GM18498 (cell line): ENCODE measurements at regions not wholly inside any gene's neighbourhood (a gene's known extent, or its start where the extent isn't known, plus 50 kb on each side); places are given as distances from the start of the nearest gene placed in this dataset.

Source experiments
- ATAC-seq: cut with Tn5 transposase; IDR thresholded peaks from one replicate; pipeline ENCODE4 v1.9.1; 2021; ENCODE audit warnings: mild to moderate bottlenecking, moderate library complexity; ENCODE audit not compliant: unreplicated experiment

- ATAC-seq = no peak
These were observed 127.3 kb downstream of the DLL1 start for GRCh38 chr6:170163405-170164170.

GRCh38 chr6:170162775-170163404 is 128.0 kb downstream of the DLL1 start:
- ATAC-seq = no peak

GRCh38 chr6:170162011-170162774 is 128.7 kb downstream of the DLL1 start:
- no peak for ATAC-seq

DNA sequence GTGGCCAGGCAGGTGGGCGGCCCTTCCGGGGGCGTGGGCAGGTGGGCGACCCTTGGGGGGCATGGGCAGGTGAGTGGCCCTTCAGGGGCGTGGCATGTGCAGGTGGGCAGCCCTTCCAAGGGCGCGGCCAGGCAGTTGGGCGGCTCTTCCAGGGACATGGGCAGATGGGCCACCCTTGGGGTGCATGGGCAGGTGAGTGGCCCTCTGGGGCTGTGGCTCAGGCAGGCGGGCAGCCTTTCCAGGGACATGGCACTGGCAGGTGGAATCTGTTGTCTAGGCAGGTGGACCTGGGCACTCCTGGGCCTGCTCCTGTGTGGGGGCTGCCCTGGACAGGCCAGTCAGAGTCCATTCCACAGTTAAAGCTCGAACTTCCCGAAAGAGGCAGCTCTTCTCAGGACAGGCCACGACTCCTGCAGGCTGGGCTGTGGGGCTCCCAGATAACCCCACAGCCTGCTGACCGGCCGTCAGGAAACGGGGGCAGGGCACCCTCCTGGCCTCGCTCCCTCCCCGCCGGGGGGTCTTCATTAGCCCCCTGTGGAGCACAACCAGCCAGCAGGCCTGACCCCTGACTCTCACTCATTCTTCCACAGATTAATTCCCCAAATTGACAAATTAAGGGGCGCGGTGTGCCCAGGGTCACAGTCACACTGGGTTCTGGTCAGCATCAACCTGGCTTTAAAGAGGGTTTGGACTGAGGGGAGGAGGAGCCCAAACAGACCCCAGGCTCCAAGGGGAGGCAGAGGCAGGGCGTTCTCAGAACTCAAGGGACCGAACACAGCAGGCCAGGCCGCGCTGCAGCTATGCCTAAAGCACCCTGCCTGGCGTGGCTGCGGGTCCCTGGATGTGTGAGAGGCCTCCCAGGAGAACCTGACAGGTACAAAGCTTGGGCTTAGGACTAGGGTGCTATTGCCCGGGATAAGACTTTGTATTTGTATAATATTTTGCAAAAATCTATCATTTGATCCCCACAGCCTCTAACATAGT is 130.0 kb downstream of the DLL1 start:
- ATAC-seq = no peak

- ATAC-seq = no peak
These were observed 130.7 kb downstream of the DLL1 start for GRCh38 chr6:170160031-170160627.

DNA sequence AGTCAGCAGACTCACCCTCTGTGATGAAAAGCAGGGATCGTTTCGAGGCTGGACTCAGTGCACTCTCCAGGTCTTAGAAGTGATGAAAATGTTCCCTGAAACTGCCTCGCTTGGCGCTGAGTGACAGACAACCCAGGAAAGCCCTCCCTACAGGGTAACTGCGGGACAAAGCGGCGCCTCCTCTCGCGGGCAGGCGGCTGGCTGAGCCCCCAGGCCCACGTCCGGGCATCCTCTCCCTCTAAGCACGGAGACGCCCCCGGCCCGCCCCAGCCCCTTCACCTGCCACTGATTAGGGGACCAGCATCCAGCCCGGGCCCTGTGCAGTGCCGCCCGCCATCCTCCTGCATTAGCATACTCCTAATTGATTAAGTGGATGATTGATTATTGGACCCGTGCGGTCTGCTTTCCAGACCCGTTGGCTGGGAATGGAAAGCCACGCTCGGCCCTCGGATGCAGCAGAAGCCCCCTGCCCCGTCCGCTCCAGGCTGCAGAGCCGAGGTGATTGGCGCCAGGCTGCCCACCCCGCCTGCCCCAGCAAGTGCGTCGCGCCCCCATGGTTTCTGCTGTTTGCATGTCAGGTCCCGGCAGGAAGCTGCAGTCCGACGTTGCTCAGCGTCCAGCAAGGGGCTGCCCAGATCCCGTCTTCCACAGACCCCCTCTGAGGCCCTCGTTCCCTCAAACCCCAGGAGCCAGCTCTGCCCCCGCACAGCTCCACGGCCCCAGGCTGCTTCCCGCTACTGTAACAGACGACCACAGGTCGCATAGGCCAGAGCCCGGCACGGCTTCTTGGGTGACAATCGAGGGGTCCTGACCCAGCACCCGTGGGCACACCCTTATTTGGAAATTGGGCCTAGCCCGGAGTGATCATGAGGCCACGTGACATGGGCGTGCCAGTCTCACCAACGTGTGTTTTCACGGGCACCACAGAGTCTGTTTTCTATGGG is 131.6 kb downstream of the DLL1 start:
- ATAC-seq = no peak

DNA sequence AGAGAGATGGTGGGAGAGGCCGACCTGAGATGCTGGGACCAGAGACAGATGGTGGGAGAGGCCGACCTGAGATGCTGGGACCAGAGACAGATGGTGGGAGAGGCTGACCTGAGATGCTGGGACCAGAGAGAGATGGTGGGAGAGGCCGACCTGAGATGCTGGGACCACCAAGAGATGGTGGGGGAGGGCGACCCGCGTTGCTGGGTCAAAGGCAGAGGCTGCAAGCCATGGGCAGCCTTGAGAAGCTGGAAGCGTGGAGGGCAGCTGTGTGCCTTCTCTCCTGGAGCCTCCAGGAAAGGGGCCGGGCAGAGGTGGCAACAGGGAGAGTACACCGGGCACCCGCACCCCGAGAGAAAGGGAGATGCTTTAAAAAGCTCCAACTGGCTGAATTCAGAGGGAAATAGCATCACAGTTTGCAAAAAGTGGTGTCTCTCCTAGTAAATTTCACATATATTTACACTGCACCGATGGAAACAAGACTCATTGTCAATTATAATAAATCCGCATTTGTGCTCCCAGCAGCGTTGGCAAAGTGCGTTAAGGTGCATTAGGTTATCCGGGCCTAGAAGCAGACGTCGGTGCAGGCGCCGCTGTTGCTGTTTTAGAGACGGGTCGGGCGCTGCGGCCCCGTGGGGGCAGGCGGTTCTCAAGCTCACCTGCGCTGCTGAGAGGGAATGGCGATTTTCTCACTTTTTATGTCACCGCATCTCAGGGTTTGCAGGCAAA is 132.4 kb downstream of the DLL1 start:
- no peak for ATAC-seq

DNA sequence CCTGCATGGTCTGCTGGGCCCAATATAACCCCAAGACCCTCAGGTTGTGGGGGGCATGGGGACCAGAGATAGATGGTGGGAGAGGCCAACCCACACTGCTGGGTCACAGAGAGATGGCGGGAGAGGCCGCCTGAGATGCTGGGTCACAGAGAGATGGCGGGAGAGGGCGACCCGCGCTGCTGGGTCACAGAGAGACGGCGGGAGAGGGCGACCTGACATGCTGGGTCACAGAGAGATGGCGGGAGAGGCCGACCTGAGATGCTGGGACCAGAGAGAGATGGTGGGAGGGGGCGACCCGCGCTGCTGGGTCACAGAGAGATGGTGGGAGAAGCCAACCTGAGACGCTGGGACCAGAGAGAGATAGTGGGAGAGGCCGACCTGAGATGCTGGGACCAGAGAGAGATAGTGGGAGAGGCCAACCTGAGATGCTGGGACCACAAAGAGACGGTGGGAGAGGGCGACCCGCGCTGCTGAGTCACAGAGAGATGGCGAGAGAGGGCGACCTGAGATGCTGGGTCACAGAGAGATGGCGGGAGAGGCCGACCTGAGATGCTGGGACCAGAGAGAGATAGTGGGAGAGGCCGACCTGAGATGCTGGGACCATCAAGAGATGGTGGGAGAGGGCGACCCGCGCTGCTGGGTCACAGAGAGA is 133.2 kb downstream of the DLL1 start:
- ATAC-seq = no peak

DNA sequence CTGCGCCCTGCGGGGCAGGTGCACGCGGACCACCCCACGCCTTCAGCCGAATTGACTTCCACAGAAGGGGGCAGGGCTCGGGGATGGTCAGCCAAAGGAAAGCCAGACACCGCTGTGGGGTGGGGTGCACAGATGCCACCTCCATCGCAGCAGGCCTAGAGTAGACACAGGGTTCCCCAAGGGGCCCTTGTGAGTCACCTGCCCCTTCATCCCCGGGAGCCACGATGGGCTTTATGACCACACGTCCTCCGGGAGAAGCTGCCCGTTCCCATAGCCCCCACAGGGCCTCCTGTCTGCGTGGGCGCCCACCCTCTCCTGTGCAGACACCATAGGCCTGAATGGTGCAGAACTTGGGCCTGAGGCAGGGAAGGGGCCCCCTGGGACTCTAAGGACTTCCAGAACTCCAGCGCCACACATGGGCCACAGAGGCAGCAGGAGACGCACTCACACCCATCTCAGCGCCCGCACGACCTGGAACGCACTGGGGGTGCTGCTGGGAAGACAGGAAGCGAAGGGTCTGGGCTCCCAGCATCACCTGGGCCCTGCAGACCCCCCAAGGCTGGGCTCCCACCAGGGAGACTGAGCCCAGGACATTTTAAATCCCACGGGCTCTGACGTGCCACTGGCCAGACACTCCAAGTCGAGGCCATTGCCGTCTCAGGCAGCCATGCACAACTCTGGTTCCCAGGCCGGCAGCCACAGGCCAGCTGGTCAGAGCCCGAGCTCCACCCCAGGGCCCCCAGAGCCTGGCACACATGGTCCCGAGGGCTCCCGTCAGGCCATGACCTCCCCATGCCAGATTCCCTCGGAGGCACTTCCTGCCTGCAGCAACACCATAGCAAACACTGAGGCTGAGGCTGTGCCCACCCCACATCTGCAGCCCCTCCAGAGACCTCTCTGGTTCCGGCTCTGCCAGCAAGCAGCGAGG is 134.2 kb downstream of the DLL1 start:
- ATAC-seq = no peak

DNA sequence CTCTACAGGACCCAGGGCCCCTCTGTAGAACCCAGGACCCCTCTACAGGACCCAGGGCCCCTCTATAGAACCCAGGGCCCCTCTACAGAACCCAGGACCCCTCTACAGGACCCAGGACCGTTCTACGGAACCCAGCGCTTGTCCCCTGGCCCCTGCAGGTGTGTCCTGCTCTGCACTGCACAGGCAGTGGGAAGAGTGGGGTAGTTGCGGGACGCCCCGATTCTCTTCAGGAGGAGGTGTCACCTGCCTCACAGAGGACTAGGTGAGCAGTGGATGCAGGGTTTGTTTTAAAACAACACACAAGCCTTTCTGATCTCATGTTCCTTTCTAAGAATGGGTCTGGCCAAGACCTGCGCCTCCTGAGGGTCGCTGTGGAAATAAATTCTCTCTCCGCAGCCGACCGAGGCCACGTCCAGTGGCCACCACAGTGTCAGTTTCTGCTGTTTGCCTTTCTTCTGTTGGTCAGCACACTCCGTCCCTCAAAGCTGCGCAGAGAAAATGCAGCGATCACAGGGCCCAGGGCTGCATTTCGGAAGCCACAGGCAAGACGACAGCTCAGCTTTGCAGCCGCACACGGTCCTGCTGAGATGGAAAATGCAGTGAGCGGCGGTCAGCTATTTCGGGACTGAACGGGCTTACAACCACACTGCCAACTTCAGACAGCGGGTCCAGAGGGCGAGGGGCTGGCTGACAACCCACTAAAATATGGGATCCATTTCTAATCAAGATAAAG is 135.2 kb downstream of the DLL1 start:
- ATAC-seq = no peak

GRCh38 chr6:170153436-170154319 is 137.2 kb downstream of the DLL1 start:
- ATAC-seq = no peak

DNA sequence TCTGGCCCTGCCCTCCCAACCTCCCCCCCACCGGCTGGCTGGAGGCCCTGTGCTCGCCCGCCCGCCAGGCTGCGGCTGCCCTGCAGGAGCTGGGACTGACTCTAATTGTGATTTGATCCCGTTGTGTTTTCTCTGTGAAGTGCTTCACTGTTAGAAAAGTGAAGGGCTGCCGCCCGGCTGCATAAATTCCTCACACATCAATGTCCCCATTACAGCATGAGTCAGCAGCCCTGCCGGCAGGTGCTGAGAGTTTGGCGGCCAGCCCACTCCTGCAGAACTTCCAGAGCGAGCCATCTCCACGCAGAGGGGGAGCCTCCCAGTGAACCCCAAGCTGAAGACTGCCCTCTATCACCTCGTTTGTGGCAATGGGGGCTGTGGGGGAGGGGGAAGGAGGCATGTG is 137.9 kb downstream of the DLL1 start:
- no peak for ATAC-seq

GRCh38 chr6:170152124-170152926 is 138.6 kb downstream of the DLL1 start:
- ATAC-seq = no peak

DNA sequence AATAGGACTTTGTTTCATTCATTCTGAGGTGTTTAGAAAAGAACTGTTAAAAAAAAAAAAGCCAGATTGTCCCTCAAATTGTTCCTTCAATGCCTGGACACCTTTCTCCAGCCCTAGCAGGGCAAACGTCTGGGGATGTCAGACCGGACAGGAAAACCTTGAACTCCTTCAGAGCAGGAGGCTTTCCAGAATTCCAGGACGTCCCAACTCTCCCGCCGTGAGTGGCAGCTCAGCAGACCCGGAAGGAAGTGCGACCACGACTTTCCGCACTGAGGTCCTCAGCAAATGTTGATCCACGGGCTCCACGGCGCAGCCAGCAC is 139.1 kb downstream of the DLL1 start:
- ATAC-seq = no peak

DNA sequence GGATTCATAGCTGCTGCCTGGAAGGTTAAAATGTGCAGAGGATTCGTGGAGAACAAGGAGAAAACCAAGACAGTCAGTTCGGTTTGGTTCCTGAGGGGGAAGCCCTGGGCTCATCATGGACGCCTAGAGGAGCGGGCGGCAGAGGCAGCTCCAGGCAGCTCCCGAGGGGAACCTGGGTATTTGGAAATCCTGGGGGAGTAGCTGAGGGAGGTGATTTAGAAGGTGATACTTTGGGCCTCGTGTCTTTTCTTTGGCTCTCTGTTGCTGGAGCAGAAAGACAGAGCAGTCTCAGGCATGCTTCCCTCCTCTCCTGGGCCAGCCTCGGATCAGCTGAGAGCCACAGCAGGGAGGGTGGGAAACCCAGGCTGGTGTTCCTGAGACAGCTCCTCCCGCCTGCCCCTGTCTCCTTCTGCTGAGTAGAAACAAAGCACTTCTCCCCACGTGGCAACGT is 139.5 kb downstream of the DLL1 start:
- no peak for ATAC-seq
